T-helper 2 cell treated with Interferon-gamma antibody and Interleukin-4, amounts not matched to agents 5 μg/mL and 100 μg/mL, for 36 hours (primary cell): ENCODE measurements at regions not wholly inside any gene's neighbourhood (a gene's known extent, or its start where the extent isn't known, plus 50 kb on each side); places are given as distances from the start of the nearest gene placed in this dataset.

Source experiments
- DNase-seq: peaks from one replicate; pipeline ENCODE4 v3.0.0; 2021; ENCODE audit warnings: low spot score
- H3K27ac Mint-ChIP-seq: one replicate; pipeline ENCODE4 v1.8.0; 2021; ENCODE audit warnings: mild to moderate bottlenecking, mixed read lengths
- H3K27me3 Mint-ChIP-seq: one replicate; pipeline ENCODE4 v1.8.0; 2021; ENCODE audit warnings: low read depth, mixed read lengths
- H3K36me3 Mint-ChIP-seq: one replicate; pipeline ENCODE4 v1.8.0; 2021; ENCODE audit warnings: low read depth, mixed read lengths
- H3K4me1 Mint-ChIP-seq: one replicate; pipeline ENCODE4 v1.8.0; 2021; ENCODE audit warnings: low read depth, mixed read lengths
- H3K4me3 Mint-ChIP-seq: one replicate; pipeline ENCODE4 v1.8.0; 2022; ENCODE audit warnings: mild to moderate bottlenecking, moderate library complexity, mixed read lengths
- H3K9me3 Mint-ChIP-seq: one replicate; pipeline ENCODE4 v1.8.0; 2021; ENCODE audit warnings: mixed read lengths

DNA sequence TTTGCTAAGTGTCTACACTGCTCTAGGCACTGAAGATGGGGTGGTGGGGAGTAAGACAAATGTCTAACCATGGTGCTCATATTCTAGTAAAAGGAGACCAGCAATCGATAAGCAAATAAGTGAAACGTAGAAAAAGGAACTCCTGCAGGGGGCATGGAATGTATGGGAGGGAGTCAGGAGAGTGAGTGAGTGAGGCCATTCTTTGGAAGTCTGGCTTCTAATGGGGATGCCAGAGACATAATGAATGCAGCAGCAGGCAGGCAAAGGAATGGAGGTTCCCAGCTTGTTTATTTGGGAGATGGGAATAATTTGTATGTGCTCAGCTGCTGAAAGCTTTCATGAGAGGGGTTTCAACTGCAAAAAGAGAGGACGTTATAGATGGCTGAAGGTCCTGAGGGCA lies 216.4 kb upstream of the DYNLRB2 start:
- Mint-ChIP-seq H3K4me3 (no peak overlapping the region), H3K27me3 (no peaks in the 10 kb centered on the region)

DNA sequence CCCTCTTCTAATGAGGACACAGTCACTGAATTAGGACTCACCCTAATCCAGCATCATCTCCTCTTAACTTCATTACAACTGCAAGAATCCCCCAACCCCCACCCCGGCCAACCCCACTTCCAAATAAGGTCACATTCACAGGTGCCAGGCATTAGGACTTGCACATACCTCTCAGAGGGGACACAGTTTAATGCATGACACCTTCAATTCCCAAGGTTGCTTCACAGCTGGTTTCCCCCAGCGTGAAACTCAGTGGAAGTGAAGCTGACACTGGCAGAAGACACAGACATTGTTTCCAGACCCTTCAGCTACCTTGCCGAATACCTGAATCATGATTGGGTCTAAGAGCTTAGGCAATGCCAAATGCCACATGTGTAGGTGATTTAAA lies 217.0 kb upstream of the DYNLRB2 start:
- no peaks in the 10 kb centered on the region for H3K36me3 Mint-ChIP-seq
- no peak overlapping the region for H3K4me3 Mint-ChIP-seq
- no peaks in the 10 kb centered on the region for H3K9me3 Mint-ChIP-seq
- H3K4me1 Mint-ChIP-seq, result no peaks in the 10 kb centered on the region
- no peak for DNase-seq
- H3K27ac Mint-ChIP-seq, result no peak overlapping the region
- no peaks in the 10 kb centered on the region for H3K27me3 Mint-ChIP-seq

More for the DNA sequence above, 216.4 kb upstream of the DYNLRB2 start:
- no peaks in the 10 kb centered on the region for H3K9me3 Mint-ChIP-seq
- no peak overlapping the region for H3K27ac Mint-ChIP-seq
- DNase-seq, result no peak
- H3K4me1 Mint-ChIP-seq, result no peaks in the 10 kb centered on the region
- H3K36me3 Mint-ChIP-seq, result no peaks in the 10 kb centered on the region

DNA sequence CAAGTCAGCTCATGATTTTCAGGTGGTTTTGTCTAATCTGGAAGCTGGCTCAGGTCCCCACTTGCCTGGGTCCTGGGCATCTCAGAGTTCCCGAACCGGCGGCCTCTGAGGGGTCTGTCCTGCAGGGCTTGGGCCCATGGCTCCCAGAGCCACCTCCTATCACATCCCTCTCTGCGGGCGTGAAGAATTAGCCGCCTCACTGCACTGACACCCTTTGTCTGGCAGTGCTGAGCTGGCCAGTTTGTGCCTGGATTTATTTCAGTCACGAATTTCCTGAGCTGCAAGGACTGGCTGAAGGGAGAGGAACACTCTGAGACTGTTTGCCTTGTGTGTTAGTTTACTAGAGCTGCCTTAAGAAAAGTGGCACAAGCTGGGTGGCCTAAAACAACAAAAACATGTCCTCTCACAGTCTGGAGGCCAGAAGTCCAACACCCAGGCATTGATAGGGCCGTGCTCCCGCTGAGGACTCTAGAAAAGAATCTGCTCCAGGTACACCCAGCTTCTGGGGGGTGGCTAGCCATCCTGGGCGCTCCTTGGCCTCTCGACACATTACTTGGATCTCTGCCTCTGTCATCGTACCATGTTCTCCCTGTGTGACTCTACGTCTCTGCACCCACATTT lies 217.5 kb upstream of the DYNLRB2 start:
- Mint-ChIP-seq H3K27me3 (no peaks in the 10 kb centered on the region), H3K4me3 (no peak overlapping the region), H3K9me3 (no peaks in the 10 kb centered on the region), H3K4me1 (no peaks in the 10 kb centered on the region), H3K36me3 (no peaks in the 10 kb centered on the region), H3K27ac (no peak overlapping the region)
- DNase-seq, result no peak

DNA sequence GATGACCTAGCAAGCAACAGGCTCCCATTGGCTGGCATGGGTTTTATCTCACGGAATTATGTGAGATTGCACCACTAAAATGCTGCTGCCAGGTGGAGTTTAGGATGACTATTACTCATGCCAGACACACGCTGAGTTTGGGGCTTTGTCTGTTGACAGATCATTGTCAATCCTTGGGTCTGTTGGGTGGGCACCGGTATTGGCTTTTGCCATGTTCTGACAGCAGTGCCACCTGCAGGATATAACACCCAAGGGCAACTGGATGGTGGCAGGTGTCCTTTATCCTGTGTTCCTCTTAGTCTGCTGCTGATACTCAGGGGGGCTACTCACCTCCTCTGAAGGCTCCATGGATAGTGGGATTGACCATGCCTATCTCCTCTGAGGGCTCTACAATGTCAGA lies 221.6 kb upstream of the DYNLRB2 start:
- no peaks in the 10 kb centered on the region for H3K27me3 Mint-ChIP-seq
- H3K9me3 Mint-ChIP-seq, result no peaks in the 10 kb centered on the region
- H3K36me3 Mint-ChIP-seq, result no peaks in the 10 kb centered on the region
- DNase-seq, result no peak
- no peaks in the 10 kb centered on the region for H3K4me1 Mint-ChIP-seq
- no peak overlapping the region for H3K27ac Mint-ChIP-seq
- no peak overlapping the region for H3K4me3 Mint-ChIP-seq

DNA sequence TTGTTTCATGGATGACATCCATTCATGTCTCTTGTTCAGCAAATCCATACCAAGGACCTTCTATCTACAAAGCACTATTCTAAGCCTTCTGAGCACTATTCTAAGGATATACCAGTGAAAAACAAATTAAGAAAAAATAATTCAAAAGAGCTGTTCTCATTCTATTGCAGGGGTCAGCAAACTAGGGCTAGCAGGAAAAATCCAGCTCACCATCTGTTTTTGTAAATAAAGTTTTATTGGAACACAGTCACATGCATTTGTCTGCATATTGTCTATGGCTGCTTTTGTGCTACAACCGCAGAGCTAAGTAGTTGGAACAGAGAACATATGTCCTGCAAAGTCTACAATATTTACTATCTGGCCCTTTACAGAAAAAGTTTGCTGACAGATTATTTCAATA lies 222.7 kb upstream of the DYNLRB2 start:
- no peak overlapping the region for H3K27ac Mint-ChIP-seq
- peaks cover 2% of the 10 kb centered on the region for H3K27me3 Mint-ChIP-seq

DNA sequence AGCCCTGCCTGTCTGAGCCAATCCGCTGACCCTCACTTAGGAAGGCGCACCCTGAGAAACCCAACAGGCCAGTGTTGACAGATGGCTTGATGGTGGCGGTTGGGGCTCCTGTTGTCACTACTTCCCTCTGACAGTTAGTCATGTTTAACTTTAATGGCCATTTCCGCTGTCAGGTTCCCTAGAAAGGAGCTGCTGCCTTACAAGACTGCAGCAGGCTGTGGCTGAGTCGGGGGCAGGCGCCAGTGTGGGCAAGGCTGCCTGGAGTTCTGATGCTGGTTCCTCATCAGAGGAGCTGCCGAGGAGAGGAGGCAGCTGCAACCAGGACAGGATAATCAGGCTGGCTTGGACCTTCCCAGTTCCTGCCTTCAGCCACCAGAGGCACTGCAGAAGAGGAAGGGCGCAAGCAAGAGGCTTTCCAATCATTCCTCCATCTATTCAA lies 223.2 kb upstream of the DYNLRB2 start:
- H3K4me1 Mint-ChIP-seq, result no peaks in the 10 kb centered on the region
- peaks cover 2% of the 10 kb centered on the region for H3K27me3 Mint-ChIP-seq
- DNase-seq, result no peak
- no peak overlapping the region for H3K27ac Mint-ChIP-seq
- H3K9me3 Mint-ChIP-seq, result no peaks in the 10 kb centered on the region
- H3K36me3 Mint-ChIP-seq, result no peaks in the 10 kb centered on the region
- no peak overlapping the region for H3K4me3 Mint-ChIP-seq

More for the DNA sequence above, 222.7 kb upstream of the DYNLRB2 start:
- no peaks in the 10 kb centered on the region for H3K36me3 Mint-ChIP-seq
- H3K4me3 Mint-ChIP-seq, result no peak overlapping the region
- H3K4me1 Mint-ChIP-seq, result no peaks in the 10 kb centered on the region
- DNase-seq, result no peak
- no peaks in the 10 kb centered on the region for H3K9me3 Mint-ChIP-seq

DNA sequence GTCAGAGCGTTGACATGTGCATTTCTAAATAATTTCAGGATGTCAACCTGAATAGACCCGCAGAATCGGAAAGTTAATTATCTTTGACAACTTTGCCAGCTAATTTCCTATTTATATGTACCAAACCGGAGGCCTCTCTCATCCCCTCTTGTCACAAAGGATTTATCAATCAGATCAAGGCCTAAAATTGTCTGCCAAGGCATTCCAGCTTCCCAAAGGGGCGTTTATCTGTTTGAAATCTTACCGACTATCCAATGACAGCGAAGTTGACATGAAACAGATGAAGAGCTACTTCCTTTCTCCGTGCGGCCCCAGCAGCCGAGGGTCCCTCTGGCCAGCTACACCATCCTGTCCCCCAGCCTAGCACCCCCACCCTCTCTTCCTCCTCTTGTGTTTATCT lies 223.7 kb upstream of the DYNLRB2 start:
- Mint-ChIP-seq H3K4me3 (no peak overlapping the region), H3K27me3 (peaks cover 2% of the 10 kb centered on the region), H3K27ac (no peak overlapping the region), H3K36me3 (no peaks in the 10 kb centered on the region), H3K4me1 (no peaks in the 10 kb centered on the region), H3K9me3 (no peaks in the 10 kb centered on the region)
- DNase-seq, result no peak

DNA sequence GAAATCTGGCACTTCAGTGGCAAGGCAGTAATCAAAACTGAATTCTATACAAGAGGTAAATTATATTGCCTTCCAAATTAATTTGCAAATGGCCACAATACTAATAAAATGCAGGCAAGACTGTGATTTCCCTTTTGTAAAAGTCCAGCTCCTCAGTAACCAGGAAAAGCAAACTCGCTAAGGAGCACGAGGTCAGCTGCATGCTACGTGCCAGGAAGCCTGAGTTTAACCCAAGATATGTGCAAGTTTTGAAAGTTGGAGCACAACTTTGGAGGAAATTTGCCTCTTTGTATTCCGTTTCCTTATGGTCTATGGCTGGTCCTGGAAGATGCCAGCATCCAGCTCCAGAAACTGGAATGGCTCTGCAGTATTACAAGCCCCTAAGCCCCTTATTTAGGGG lies 226.8 kb upstream of the DYNLRB2 start:
- Mint-ChIP-seq H3K4me1 (no peaks in the 10 kb centered on the region), H3K9me3 (no peaks in the 10 kb centered on the region), H3K36me3 (no peaks in the 10 kb centered on the region), H3K27ac (no peak overlapping the region), H3K27me3 (peaks cover 7% of the 10 kb centered on the region), H3K4me3 (no peak overlapping the region)
- no peak for DNase-seq

DNA sequence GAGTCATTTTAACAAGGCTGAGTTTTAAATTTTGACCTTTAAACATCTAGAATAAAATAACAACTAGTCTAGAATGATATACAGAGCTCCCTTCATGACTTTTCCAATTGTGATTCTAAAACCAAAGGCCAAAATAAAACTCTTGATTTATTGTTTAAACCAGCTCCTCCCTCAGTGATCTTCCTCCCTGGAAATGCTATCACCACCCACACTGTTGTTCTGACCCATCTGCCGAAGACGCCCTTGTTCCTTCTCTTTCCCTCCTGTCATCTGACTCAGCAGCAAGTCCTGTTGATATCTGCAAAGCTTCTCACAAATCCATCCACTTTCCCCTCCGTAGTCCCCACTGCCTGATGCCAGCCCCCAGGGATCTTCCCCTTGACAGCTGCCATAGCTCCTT lies 231.6 kb upstream of the DYNLRB2 start:
- DNase-seq, result no peak
- Mint-ChIP-seq H3K27me3 (peaks cover 13% of the 10 kb centered on the region), H3K4me3 (no peak overlapping the region)

DNA sequence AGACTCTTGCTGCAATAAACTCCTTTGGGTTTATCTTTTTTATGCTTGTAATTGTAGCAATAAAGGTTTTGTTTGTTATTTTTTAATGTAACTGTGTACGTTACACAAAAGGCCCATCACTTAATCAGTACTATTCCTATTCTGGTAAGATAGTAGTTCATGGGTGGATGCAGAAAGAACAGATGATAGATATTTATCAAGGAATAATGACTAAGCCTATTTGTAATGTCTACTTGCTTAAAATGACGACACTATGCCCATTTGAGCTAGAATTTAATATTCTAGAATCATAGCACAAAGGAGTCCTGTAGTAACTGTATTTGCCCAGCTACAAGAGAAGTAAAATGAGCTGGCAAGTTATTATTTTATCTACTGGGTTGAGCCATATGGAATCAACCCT lies 235.4 kb upstream of the DYNLRB2 start:
- Mint-ChIP-seq H3K4me3 (no peak overlapping the region), H3K36me3 (no peaks in the 10 kb centered on the region), H3K4me1 (no peaks in the 10 kb centered on the region), H3K27me3 (peaks cover 10% of the 10 kb centered on the region), H3K27ac (no peak overlapping the region), H3K9me3 (no peaks in the 10 kb centered on the region)
- DNase-seq, result no peak

More for the DNA sequence above, 231.6 kb upstream of the DYNLRB2 start:
- Mint-ChIP-seq H3K4me1 (no peaks in the 10 kb centered on the region), H3K27ac (no peak overlapping the region), H3K9me3 (no peaks in the 10 kb centered on the region), H3K36me3 (no peaks in the 10 kb centered on the region)

DNA sequence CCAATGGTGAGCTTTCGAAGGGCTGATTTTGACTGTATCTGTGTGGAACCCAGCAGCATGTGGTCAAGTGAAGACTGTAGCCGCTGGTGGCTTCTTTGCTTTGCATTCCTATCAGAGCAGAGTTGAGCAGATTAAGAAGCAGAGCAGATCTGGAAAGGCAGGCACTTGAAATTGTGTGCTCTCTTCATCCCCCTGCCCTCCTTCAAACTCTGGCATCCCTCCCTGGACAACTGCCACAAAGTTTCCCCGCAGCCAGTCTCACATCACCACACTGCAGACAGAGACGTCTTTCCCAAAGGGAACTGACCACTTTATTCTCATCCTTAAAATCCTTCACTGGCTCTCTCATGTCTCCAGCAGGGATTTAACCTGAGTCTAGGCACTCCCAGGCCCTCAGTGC lies 237.1 kb upstream of the DYNLRB2 start:
- Mint-ChIP-seq H3K4me3 (no peak overlapping the region), H3K4me1 (no peaks in the 10 kb centered on the region), H3K36me3 (no peaks in the 10 kb centered on the region), H3K9me3 (no peaks in the 10 kb centered on the region), H3K27ac (no peak overlapping the region), H3K27me3 (peaks cover 5% of the 10 kb centered on the region)
- no peak for DNase-seq

DNA sequence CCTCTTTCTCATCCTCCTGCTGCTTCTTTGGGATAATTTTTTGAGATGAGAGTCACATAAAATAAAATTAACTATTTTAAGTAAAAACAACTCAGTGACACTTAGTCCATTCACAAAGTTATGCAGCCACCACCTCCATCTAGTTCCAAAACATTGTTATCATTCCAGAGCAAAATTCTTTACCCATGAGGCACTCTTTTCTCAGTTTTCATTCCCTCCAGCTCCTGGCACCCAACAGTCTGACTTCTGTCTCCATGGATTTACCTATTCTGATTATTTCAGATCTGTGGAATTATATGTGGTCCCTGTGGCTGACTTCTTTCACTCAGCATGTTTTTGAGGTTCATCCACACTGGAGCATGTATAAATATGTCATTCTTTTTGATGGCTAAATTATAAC lies 239.9 kb upstream of the DYNLRB2 start:
- Mint-ChIP-seq H3K27me3 (peaks cover 2% of the 10 kb centered on the region), H3K4me3 (no peak overlapping the region), H3K27ac (no peak overlapping the region), H3K36me3 (no peaks in the 10 kb centered on the region), H3K4me1 (no peaks in the 10 kb centered on the region), H3K9me3 (no peaks in the 10 kb centered on the region)
- no peak for DNase-seq

DNA sequence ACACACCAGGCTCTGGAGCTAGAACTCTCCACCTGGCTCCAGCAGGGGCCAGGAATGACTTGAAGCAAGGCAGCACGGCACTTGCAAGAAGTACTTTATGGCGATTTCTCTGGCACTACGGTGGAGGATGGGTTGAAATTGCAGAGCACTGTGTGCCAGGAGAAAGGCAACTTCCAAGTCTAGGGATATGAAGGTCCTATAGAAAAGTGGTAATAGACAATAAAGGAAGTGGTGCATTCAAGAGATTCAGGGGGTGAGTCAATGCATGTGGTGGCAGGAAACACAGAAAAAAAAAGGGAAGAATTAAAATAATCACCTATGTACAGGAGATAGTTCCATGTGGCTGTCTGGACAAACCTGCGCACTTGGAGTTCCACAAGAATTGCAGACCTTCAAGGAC lies 240.3 kb upstream of the DYNLRB2 start:
- Mint-ChIP-seq H3K27me3 (peaks cover 3% of the 10 kb centered on the region), H3K4me3 (no peak overlapping the region), H3K36me3 (no peaks in the 10 kb centered on the region), H3K9me3 (no peaks in the 10 kb centered on the region), H3K4me1 (no peaks in the 10 kb centered on the region), H3K27ac (no peak overlapping the region)
- DNase-seq, result no peak

DNA sequence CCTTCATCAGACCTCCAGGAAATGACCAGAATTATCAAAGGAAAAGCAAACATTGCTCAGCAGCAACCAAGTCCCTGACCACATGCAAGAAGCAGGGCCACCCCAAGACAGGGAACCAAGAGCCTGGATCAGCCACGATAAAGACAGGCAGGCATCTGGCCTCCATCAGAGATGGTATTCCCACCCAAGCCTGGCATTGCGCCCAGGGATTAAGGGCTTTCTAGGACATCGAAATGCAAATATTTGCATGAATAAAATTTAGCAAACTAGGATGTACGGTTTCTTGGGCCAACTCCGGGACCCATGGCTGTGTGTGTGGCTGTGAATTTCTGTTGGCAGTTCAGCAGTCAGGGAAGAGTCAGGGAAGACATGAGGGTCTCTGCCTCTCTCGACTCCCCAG lies 241.4 kb upstream of the DYNLRB2 start:
- H3K4me3 Mint-ChIP-seq, result no peak overlapping the region
- peaks cover 3% of the 10 kb centered on the region for H3K27me3 Mint-ChIP-seq
- H3K36me3 Mint-ChIP-seq, result no peaks in the 10 kb centered on the region
- H3K27ac Mint-ChIP-seq, result no peak overlapping the region
- H3K4me1 Mint-ChIP-seq, result no peaks in the 10 kb centered on the region
- no peaks in the 10 kb centered on the region for H3K9me3 Mint-ChIP-seq
- DNase-seq, result no peak

DNA sequence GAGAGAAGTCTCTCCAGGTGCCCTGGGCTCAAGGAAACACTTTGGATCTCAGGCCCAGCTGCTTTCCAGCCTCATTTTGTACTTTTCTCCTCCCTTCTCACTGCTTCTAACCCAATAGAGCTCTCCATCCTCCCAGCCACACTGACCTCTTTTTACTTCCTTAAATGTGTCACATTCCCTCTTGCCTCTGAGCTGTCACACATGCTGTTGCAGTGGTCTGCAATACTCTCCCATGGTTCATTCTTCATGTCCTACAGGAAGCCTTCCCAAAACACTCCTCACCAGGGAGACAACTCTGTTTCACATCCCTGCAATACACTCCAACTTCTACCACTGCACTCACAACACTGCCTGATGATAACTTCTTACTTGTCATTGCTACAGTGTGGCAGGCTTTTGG lies 242.1 kb upstream of the DYNLRB2 start:
- H3K27me3 Mint-ChIP-seq, result peaks cover 3% of the 10 kb centered on the region

More for the DNA sequence above, 242.1 kb upstream of the DYNLRB2 start:
- H3K4me3 Mint-ChIP-seq, result no peak overlapping the region
- H3K9me3 Mint-ChIP-seq, result no peaks in the 10 kb centered on the region
- H3K36me3 Mint-ChIP-seq, result no peaks in the 10 kb centered on the region
- no peak overlapping the region for H3K27ac Mint-ChIP-seq
- H3K4me1 Mint-ChIP-seq, result no peaks in the 10 kb centered on the region
- DNase-seq, result no peak
